Activated naive CD8-positive, alpha-beta T cell treated with anti-CD3 and anti-CD28 coated beads, Interleukin-2, amount 10 ng/mL, durations not matched to agents 7 days and 5 days (primary cell): ENCODE measurements at regions not wholly inside any gene's neighbourhood (a gene's known extent, or its start where the extent isn't known, plus 50 kb on each side); places are given as distances from the start of the nearest gene placed in this dataset.
A peak's percentile ranks its signal among the peaks of the same experiment; 100 is the strongest.
"Not testable (repeated sequence)": the region's sequence is repeated elsewhere in the genome, so short reads cannot be mapped to it uniquely, and the experiment has no call there.

Experiments
- ATAC-seq: fragments of 150-1000 bp; cut with Tn5 transposase; one replicate; pipeline ENCODE4 v1.10.0; 2021; ENCODE audit warnings: low read depth, moderate library complexity
- POLR2A ChIA-PET: fragments of 350-600 bp; sonication (Branson Sonifier 250); formaldehyde crosslinking; loops from one replicate; lab custom pipeline; 2021; ENCODE audit warnings: antibody characterized with exemption; lab: Charles Lee
- DNase-seq: peaks from one replicate; pipeline ENCODE4 v3.0.0; 2021
- H3K27ac Mint-ChIP-seq: one replicate; pipeline ENCODE4 v1.8.0; 2022; ENCODE audit warnings: mild to moderate bottlenecking, mixed read lengths
- H3K27me3 Mint-ChIP-seq: one replicate; pipeline ENCODE4 v1.8.0; 2022; ENCODE audit warnings: mild to moderate bottlenecking, moderate library complexity, mixed read lengths
- H3K36me3 Mint-ChIP-seq: one replicate; pipeline ENCODE4 v1.8.0; 2021; ENCODE audit warnings: mild to moderate bottlenecking, mixed read lengths
- H3K4me1 Mint-ChIP-seq: one replicate; pipeline ENCODE4 v1.8.0; 2021; ENCODE audit warnings: mixed read lengths
- H3K4me3 Mint-ChIP-seq: one replicate; pipeline ENCODE4 v1.8.0; 2022; ENCODE audit warnings: mild to moderate bottlenecking, moderate library complexity, mixed read lengths
- H3K9me3 Mint-ChIP-seq: one replicate; pipeline ENCODE4 v1.8.0; 2021; ENCODE audit warnings: mixed read lengths

DNA sequence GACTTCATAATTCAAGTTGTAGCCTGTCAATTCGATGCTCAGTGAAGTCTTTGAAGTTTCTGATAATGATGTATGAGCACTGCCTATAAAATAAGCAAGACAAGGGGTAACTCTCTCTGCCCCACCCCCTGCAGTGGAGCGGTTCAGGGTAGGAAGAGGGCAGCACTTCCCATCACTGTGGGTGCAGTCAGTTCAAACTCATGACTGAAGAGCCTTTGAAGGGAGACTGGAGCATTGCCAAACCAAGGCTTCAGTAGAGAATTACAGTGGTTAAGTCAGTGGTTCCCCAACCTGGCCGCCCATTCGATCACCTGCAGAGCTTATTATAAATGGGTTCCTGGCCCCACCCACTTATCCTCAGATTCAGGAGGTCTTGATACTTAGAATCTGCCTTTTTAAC, 190.6 kb downstream of the SHQ1 start:
- Mint-ChIP-seq H3K4me3 (no peak overlapping the region), H3K4me1 (peaks cover 12% of the 10 kb centered on the region), H3K27ac (no peak overlapping the region), H3K36me3 (peaks cover 2% of the 10 kb centered on the region), H3K9me3 (no peaks in the 10 kb centered on the region), H3K27me3 (peaks cover 20% of the 10 kb centered on the region)
- ATAC-seq: peak; percentile 95
- POLR2A ChIA-PET: no interaction called here
- DNase-seq: peak; percentile 41

DNA sequence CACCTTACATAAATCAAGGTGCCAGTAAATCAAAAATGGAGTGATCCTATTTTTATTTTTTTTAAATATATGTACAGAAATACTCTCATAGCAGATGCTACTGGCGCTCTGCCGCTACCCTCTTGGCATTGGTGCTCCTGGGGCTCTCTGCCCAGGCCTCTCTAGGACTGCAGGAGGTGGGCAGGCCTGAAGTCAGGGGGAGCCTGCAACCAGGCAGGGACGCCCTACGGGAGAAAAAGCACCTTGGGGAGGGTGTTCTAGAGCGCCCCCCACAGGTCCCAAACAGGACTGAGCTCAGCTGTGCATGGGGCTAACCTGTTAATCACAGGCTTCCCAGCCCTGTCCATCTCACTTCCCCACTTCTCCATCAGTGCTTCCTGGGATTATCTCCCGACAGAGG, 192.5 kb downstream of the SHQ1 start:
- ATAC-seq (no peak), DNase-seq (no peak)
- Mint-ChIP-seq H3K27ac (no peak overlapping the region), H3K36me3 (peaks cover 5% of the 10 kb centered on the region), H3K27me3 (peaks cover 22% of the 10 kb centered on the region), H3K4me1 (peaks cover 16% of the 10 kb centered on the region), H3K9me3 (peaks cover 6% of the 10 kb centered on the region), H3K4me3 (no peak overlapping the region)
- POLR2A ChIA-PET: no interaction called here

DNA sequence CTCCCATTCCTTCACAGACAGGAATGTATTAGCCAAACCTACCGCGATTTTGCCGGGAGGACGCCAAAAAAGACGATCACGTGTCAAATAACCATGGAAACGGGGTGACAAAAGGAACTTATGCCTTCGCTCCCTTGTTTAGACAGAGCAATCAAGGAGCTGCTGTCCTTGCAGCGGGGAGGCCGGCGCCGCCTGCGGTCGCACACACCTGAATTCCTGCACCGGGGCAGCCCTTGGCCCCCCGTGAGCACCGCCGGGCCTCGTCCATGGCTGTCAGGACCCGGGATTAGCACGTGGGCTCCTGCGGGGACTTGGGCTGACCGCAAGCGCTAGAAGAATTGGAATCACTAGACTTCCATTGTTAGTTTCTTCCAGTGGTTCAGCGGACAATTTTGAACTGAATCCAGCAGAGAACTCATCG, 193.1 kb downstream of the SHQ1 start:
- ATAC-seq: no peak
- Mint-ChIP-seq H3K9me3 (peaks cover 6% of the 10 kb centered on the region), H3K27me3 (peaks cover 22% of the 10 kb centered on the region), H3K27ac (no peak overlapping the region), H3K4me3 (no peak overlapping the region), H3K36me3 (peaks cover 5% of the 10 kb centered on the region), H3K4me1 (peaks cover 16% of the 10 kb centered on the region)
- POLR2A ChIA-PET: no interaction called here
- DNase-seq: no peak

GRCh38 chr3:72652395-72652794, 195.8 kb downstream of the SHQ1 start:
- POLR2A ChIA-PET: no interaction called here
- peaks cover 6% of the 10 kb centered on the region for H3K9me3 Mint-ChIP-seq
- H3K4me3 Mint-ChIP-seq: no peak overlapping the region
- H3K4me1 Mint-ChIP-seq: peaks cover 7% of the 10 kb centered on the region
- peaks cover 12% of the 10 kb centered on the region for H3K27me3 Mint-ChIP-seq
- H3K27ac Mint-ChIP-seq: no peak overlapping the region
- ATAC-seq (no peak), DNase-seq (no peak)
- H3K36me3 Mint-ChIP-seq: peaks cover 3% of the 10 kb centered on the region

GRCh38 chr3:72651498-72651897, 196.7 kb downstream of the SHQ1 start:
- ATAC-seq (no peak), DNase-seq (no peak)
- peaks cover 3% of the 10 kb centered on the region for H3K36me3 Mint-ChIP-seq
- peaks cover 4% of the 10 kb centered on the region for H3K4me1 Mint-ChIP-seq
- no peak overlapping the region for H3K4me3 Mint-ChIP-seq
- POLR2A ChIA-PET: no interaction called here
- no peak overlapping the region for H3K27ac Mint-ChIP-seq
- peaks cover 12% of the 10 kb centered on the region for H3K27me3 Mint-ChIP-seq
- peaks cover 6% of the 10 kb centered on the region for H3K9me3 Mint-ChIP-seq

GRCh38 chr3:72646263-72646662, 202.0 kb downstream of the SHQ1 start:
- Mint-ChIP-seq H3K4me3 (no peak overlapping the region), H3K4me1 (peaks cover under 1% of the 10 kb centered on the region), H3K36me3 (no peaks in the 10 kb centered on the region), H3K27me3 (no peaks in the 10 kb centered on the region), H3K9me3 (peaks cover 3% of the 10 kb centered on the region), H3K27ac (no peak overlapping the region)
- POLR2A ChIA-PET: no interaction called here
- DNase-seq (no peak), ATAC-seq (no peak)

GRCh38 chr3:72643635-72644034, 204.6 kb downstream of the SHQ1 start:
- H3K27me3 Mint-ChIP-seq, H3K27ac Mint-ChIP-seq, DNase-seq, H3K9me3 Mint-ChIP-seq, H3K36me3 Mint-ChIP-seq, ATAC-seq, H3K4me3 Mint-ChIP-seq, POLR2A ChIA-PET, H3K4me1 Mint-ChIP-seq: not testable (repeated sequence)

GRCh38 chr3:72641684-72642083, 206.6 kb downstream of the SHQ1 start:
- H3K4me3 Mint-ChIP-seq: no peak overlapping the region
- peaks cover 5% of the 10 kb centered on the region for H3K4me1 Mint-ChIP-seq
- H3K9me3 Mint-ChIP-seq: peaks cover 2% of the 10 kb centered on the region
- POLR2A ChIA-PET: no interaction called here
- no peak overlapping the region for H3K27ac Mint-ChIP-seq
- peaks cover 3% of the 10 kb centered on the region for H3K27me3 Mint-ChIP-seq
- DNase-seq (no peak), ATAC-seq (no peak)
- no peaks in the 10 kb centered on the region for H3K36me3 Mint-ChIP-seq

- H3K27ac Mint-ChIP-seq: no peak overlapping the region
- ATAC-seq (no peak), DNase-seq (no peak)
- peaks cover 3% of the 10 kb centered on the region for H3K27me3 Mint-ChIP-seq
- H3K36me3 Mint-ChIP-seq: no peaks in the 10 kb centered on the region
- POLR2A ChIA-PET: no interaction called here
- H3K9me3 Mint-ChIP-seq: no peaks in the 10 kb centered on the region
- peaks cover 5% of the 10 kb centered on the region for H3K4me1 Mint-ChIP-seq
- no peak overlapping the region for H3K4me3 Mint-ChIP-seq
Measured at GRCh38 chr3:72641072-72641471, 207.2 kb downstream of the SHQ1 start.

GRCh38 chr3:72636969-72637597, 211.2 kb downstream of the SHQ1 start:
- no peak overlapping the region for H3K27ac Mint-ChIP-seq
- no peak for ATAC-seq
- no peaks in the 10 kb centered on the region for H3K9me3 Mint-ChIP-seq
- peaks cover 3% of the 10 kb centered on the region for H3K27me3 Mint-ChIP-seq
- H3K4me1 Mint-ChIP-seq: peaks cover 5% of the 10 kb centered on the region
- POLR2A ChIA-PET: no interaction called here
- no peaks in the 10 kb centered on the region for H3K36me3 Mint-ChIP-seq
- no peak for DNase-seq
- no peak overlapping the region for H3K4me3 Mint-ChIP-seq

GRCh38 chr3:72635551-72635950, 212.7 kb downstream of the SHQ1 start:
- peaks cover 5% of the 10 kb centered on the region for H3K4me1 Mint-ChIP-seq
- no peak overlapping the region for H3K4me3 Mint-ChIP-seq
- POLR2A ChIA-PET: interaction anchor here (0.6 kb wide), 1 partner anchor 552 kb away, joined by 3 read pairs; no protein-coding TSS in a partner anchor

DNA sequence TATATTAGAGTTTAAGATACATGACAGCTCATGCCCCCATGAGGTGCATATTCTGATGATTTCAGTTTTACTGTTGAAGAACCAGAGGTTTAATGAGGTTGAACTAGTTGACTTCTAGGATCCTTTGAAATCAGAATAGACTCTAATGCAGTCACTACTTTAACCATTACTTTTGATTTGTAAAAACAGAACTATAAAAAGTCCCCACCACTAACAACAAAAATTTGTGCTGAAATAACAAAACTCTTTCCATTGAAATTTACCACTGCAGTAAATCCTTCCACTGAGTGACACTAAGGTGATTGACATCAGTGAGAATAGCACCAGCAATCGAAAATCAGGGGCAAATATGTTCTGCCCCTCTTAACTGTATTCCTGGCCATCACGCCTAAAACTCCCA, 214.1 kb downstream of the SHQ1 start:
- no peaks in the 10 kb centered on the region for H3K27me3 Mint-ChIP-seq
- no peak overlapping the region for H3K4me3 Mint-ChIP-seq
- POLR2A ChIA-PET: no interaction called here
- no peak for ATAC-seq
- H3K4me1 Mint-ChIP-seq: peaks cover 14% of the 10 kb centered on the region
- no peak overlapping the region for H3K27ac Mint-ChIP-seq
- peaks cover 3% of the 10 kb centered on the region for H3K9me3 Mint-ChIP-seq
- peaks cover 1% of the 10 kb centered on the region for H3K36me3 Mint-ChIP-seq
- DNase-seq: no peak

More at GRCh38 chr3:72635551-72635950, 212.7 kb downstream of the SHQ1 start:
- Mint-ChIP-seq H3K9me3 (peaks cover 3% of the 10 kb centered on the region), H3K36me3 (no peaks in the 10 kb centered on the region), H3K27me3 (no peaks in the 10 kb centered on the region), H3K27ac (no peak overlapping the region)
- no peak for DNase-seq
- no peak for ATAC-seq

DNA sequence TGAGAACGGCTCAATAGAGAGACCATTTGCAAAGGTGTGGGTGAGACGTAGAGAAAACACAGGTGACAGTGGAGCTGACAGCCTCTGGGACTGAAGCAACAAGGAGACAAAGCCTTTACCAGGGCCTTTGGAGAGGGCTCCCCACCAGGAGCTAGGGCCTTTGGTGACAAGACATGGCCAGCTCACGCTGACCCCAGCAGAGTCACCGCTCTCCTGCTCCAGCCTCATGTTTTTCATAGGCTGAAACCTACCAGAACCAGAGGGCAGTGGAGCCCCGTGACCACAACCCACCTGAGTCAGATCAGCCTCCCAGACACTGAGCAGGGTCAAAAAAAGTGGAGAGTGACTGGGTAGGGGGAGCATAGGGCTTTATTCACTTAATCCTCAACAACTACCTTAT, 214.7 kb downstream of the SHQ1 start:
- no peak overlapping the region for H3K27ac Mint-ChIP-seq
- no peak for ATAC-seq
- no peak for DNase-seq
- H3K9me3 Mint-ChIP-seq: peaks cover 3% of the 10 kb centered on the region
- H3K4me1 Mint-ChIP-seq: peaks cover 20% of the 10 kb centered on the region
- no peak overlapping the region for H3K4me3 Mint-ChIP-seq
- POLR2A ChIA-PET: no interaction called here
- H3K27me3 Mint-ChIP-seq: no peaks in the 10 kb centered on the region
- H3K36me3 Mint-ChIP-seq: peaks cover 2% of the 10 kb centered on the region

GRCh38 chr3:72633121-72633520, 215.1 kb downstream of the SHQ1 start:
- Mint-ChIP-seq H3K27ac (no peak overlapping the region), H3K9me3 (peaks cover 3% of the 10 kb centered on the region), H3K27me3 (no peaks in the 10 kb centered on the region), H3K36me3 (peaks cover 2% of the 10 kb centered on the region), H3K4me1 (peaks cover 23% of the 10 kb centered on the region), H3K4me3 (no peak overlapping the region)
- DNase-seq: no peak
- ATAC-seq: no peak
- POLR2A ChIA-PET: no interaction called here
